ENCODE measurements at regions not wholly inside any gene's neighbourhood (a gene's known extent, or its start where the extent isn't known, plus 50 kb on each side); places are given as distances from the start of the nearest gene placed in this dataset.

DNA sequence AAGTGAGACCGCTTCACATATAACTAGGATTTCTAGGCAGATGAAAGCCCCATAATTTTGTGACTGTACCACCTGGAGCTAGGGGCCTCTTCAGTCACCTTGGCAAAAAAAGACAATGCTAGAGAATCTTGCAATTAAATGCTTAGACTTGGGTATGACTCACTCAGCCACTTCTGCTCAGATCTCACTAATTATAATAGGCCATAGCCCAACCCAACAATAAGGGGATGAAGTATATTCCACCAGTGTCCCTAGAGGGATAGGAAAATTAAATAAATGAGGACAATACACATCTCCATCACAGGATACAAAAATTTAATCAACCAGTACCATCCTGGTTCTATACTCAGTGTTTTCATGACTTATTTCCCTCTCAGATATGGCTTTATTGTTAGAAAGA lies 1079.9 kb upstream of the C9orf72 start:
- no peak for DNase-seq

DNA sequence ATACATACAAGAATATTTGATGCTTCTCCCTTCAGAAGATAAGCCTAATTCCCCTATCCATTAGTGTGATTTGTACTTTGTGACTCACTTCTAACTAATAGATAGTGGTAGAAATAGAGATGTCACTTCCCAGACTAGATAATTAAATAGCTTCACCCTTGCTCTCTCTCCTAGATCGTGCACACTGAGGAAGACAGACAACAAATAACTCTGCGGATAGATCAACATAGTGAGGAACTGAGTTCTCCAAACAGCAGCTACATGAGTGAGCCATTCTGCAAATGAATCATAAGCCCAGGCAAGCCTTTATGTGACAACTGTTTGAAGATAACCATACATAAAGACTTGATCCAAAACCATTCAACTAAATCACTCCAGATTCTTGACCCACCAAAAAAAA lies 1083.4 kb upstream of the C9orf72 start:
- no peak for DNase-seq

DNA sequence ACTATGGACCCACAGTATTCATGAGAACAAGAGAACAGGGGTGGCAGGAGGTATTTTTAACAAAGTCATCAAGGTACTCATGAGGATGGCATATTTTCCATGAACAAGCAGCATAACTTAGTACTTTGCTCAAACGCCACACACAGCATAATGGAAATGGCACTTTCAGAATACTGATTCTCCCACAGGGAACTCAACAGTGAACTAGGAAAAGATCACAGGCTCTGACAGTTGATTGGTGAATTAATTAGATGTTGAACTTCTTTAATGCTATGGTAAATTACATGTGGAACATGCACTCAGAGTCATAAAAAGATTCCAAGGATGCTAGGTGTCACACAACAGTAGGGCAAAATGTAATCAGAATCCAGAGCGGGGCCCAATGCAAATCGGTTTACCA lies 1088.6 kb upstream of the C9orf72 start:
- DNase-seq: no peak

DNA sequence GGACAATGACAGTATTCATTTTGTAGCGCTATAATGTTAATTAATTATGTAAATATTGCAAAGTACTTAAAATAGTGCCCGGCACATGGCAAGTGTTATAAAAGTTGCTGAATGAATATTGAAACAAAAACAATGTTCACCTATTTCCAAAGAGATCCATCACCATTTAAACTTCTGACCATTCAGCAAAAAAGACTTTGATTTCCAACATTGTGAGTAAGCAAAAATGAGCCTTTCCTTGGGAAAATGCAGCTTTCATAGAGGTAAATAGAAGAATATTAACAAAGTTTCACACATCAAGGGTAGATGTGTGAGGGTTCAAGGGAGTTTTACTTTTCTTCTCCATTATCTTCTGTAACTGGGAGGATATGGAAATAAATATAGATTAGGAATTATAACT lies 1089.4 kb upstream of the C9orf72 start:
- no peak for DNase-seq

DNA sequence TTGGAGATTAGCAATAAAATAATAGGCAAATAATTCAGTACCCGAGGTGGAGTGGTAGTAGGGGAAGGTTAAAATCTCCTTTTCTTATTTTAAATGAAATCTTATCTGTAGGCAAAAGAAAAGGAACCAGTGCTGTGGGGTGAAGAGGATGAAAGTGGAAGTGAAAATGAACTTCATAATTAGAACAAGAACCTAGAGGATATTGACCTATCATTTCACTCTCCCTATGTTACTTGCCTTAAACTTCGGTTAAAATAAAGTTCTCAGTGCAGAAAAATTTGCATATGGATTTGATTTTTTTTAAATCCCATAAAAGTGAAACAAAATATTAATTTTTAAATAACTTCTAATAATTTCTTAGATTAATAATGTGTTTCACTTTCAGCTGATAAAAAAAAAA lies 1094.9 kb upstream of the C9orf72 start:
- no peak for DNase-seq

DNA sequence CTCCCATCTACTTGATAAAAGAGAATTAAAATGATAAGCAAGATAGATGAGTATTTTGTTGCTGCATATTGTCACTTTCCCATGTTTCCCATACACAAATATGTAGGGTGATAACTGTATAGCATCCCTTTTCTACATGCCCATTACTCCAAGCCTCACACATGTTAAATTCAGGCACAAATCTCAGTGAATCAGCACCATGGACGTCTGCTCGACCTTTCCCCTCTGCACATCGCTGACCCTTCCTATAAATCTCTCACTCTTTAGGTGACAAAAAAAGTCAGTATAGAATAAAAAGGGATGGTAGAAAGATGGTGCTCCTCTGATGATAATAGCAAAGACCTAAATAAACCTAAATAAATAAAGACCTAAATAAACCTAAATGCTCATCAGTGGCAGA lies 1097.7 kb upstream of the C9orf72 start:
- DNase-seq: no peak

DNA sequence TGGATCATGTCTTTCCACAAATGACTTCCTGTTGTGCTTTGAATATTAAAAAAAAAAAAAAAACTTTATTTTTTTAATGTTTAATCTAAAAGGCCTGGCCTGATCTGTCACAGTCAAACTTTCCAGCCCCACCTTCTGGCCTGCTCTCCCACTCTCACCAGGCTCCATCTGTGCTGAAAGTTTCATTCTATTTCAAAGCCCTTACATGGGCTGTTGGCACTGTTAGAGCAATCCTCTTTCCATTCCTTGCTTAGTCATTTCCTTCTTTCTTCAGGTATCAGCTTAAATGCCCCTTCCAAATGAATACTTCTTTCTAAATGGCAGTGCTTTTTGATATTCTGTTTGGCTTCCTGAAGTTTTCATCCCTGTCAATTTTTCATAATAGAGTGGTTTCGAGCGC lies 1104.8 kb upstream of the C9orf72 start:
- no peak for DNase-seq

DNA sequence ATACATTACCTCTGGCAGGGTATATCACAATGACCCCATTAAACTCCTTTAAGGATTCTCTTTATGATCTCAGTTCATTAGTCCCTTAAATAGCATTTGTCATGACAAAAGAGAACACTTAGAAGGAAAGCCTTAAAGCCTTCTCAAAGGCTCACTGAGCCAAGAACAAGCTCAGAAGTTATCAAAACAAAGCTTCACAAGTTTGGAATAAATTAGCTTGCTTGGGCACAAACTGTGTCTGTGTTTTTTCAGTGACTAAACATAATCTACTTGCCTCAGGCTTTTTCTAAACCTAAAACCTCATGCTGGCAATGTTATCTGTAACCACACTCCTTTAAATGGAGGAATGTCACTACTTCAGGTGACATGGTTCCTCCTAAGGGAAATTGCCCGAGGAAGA lies 1114.9 kb upstream of the C9orf72 start:
- no peak for DNase-seq

DNA sequence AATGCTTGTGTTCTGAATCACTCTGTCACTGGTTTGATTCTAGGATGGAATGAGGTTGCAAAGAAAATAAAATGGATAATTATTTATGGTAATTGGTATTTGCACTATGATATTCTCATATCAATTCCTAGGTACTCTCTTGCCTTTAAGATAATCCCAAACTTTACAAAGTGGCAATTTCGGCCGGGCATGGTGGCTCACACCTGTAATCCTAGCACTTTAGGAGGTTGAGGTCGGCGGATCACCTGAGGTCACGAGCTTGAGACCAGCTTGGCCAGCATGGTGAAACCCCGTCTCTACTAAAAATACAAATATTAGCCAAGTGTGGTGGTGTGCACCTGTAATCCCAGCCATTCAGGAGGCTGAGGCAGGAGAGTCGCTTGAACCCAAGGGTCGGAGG lies 1118.7 kb upstream of the C9orf72 start:
- no peak for DNase-seq

DNA sequence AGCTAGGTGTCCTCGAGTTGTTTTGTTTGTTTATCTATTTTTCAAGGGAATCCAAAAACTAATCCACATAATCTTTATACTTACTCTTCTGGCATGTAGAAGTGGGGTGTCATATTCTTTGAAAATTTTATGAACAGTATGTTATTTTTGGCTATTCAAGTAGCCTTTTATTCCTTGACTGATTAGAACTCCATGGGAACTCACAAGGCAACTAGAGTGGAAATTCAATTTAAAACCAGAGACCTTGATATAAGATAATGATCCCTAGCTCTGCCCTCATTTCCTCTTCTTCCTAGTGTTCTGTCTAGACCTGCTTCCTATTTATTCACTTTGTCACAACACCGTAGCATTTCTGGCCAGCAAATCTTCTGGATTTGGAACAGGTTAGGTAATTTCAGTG lies 1123.7 kb upstream of the C9orf72 start:
- no peak for DNase-seq

DNA sequence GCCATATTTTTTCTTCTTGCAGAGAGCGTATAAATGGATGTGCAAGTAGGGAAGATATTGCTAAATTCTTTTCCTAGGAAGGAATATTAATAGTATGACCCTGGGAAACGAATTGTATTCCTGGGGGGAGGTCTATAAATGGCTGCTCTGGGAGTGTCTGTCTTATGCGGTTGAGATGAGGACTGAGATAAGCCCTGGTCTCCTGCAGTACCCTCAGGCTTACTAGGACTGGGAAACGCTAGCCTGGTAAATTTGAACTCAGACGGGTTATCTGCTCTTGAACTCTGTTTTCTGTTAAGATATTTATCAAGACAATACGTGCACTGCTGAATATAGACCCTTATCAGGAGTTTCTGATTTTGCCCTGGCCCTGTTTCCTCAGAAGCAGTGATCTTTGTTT lies 1126.4 kb upstream of the C9orf72 start:
- DNase-seq: no peak

DNA sequence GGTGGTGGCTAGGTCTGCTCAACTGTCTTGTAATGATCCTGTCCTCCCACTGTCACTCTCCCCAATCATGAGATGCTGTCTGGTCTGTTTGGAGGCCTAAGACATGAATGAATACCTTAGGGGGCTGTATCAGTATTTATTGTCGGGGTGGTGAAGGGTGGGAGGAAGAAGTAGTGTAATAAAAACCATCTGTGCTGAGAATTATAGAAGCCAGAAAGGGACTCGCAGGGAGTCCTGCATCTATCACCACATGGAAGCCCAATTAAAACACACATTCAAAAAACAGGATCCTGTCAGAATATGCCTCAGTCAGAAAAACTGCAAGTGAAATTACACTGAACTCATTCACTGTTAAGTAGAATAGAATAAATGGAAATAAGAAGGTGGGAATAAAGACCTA lies 1134.3 kb upstream of the C9orf72 start:
- no peak for DNase-seq

DNA sequence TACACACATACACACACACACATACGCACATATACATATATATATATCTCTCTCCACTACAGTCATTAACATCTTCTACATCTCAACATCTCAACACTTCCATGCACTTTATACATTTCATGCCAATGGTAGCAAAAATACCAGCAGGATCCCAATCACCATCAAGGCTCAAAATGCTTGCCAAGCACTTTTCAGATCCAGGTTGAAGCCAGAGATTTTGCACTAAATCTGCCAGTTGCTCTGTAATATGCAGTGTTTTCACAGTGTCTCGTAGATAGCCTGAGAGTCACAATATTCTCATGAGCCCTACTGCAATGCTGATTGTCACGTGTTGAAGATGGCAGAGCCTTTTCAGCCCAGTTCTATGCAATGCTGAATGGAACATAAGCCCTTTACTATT lies 1140.9 kb upstream of the C9orf72 start:
- no peak for DNase-seq

DNA sequence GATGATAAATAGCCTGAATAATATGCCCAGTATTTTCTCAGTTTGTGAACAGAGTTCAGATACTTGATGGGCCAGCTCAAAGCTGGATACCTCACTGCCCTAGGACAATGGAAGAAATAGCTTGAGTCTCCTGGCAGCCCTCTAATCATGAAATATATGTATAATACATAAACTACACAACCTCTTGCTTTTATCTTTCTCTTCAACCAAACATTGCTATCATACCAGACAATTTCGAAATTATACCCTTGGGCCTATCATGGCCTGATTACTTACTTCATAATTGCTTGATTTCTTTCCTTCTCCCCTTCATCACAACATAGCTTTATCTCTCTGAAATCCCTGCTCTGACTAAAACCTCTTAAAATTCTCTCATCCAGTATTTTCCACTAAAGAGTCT lies 1144.9 kb upstream of the C9orf72 start:
- no peak for DNase-seq

DNA sequence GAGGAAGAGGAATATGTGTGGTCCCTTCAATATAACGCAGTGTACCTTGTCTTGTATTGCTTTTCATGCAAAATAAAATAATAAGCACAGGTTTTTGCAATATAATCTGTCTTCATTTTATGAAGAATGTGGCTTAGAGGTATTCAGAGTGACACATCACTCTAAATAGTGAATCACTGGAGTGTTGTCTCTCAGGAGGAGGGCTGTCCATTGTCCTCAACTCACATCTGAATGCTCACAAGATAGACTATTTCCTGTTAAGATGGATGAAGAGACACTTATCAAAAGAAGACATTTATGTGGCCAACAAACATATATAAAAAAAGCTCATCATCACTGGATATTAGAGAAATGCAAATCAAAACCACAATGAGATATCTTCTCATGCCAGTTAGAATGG lies 1147.5 kb upstream of the C9orf72 start:
- no peak for DNase-seq

DNA sequence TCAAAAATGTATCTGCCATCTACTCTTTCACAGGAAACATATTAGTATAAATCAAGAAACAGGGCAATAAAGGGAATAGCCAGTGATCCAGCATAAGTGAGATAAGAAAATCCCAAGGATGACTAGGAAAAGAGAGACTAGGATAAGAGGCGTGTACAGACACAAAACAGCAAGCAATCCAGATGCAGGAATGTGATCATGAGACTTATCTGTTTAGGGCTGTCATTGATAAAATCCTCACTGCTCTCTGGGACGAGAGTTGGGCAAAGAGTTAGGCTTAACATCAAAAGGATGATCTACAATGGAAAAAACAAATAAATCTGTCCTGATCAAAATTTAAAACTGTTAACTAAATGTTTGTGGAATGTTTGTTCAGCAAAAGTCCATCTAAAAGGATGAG lies 1156.8 kb upstream of the C9orf72 start:
- DNase-seq: no peak

DNA sequence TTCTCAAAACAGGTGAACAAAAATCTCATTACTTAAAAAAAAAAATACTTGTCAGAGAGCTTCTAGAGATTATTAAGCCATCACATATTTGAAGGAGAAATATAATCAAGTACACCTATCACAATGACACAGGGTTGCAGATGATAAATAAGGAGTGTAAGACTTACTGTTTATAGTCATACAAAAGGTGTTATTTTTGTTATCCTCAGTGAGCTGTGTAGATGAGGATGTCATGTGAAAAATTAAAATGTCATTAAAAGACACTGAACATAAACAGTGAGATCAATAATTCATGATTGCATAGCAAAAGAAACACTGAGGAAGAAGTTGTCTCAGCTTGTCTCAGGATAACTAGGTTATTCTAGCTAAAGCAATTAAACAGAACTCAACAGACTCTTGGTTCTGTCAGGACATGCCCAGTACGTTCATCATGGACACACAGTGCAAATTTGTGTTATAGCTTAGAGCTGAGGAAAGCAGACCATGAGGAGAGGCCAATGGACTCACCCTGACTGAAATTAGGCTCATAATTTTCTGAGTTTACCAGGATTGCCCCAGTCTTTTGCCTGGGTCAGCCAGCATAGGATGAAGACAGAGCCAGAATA lies 1162.6 kb upstream of the C9orf72 start:
- no peak for DNase-seq

DNA sequence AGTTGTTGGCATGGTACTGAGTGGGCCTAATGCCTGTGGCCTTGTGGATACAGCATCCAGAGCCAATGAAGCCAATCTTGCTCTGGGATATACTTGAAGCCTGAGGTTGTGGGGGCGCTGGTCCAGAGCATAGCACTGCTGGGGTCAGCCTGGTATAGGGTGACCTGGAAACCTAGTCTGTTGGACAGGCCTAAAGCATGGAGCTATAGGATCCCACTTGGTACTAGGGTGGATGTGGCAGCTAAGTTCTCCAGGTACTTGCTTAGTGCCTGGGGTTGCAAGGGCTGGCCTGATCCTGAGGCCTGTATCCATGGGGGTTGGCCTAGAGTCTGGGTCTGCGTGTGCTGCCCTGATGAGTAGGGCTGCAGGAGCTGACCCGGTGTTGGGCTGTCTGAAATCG lies 1168.2 kb upstream of the C9orf72 start:
- no peak for DNase-seq

DNA sequence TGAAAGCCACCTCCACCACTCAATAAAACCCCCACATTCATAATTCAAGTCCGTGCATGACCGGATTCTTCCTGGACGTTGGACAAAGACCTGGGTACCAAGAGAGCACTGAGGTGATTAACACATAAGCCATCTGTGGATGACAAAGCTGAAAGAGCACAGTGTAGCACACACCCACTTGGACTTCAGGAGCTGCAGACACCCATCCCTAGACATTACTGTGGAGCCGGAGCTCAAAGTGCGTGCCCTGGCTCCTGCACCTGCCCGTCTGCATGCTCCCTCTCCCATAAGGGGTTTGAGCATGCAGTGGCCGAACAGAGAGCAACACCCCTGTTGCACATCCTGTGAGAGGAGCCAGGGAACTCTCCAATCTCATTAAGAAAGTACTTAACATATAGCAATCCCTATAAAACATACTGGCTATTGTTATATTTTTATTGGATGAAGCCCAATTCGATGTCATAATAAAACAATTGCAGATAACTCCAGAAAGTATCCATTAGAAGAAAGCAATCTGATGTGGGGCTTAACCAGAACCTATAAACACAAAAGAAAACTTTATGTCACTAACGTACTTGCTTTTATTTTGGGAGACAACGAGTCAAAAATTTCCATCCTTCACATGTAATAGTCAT lies 1174.2 kb upstream of the C9orf72 start:
- DNase-seq: no peak

DNA sequence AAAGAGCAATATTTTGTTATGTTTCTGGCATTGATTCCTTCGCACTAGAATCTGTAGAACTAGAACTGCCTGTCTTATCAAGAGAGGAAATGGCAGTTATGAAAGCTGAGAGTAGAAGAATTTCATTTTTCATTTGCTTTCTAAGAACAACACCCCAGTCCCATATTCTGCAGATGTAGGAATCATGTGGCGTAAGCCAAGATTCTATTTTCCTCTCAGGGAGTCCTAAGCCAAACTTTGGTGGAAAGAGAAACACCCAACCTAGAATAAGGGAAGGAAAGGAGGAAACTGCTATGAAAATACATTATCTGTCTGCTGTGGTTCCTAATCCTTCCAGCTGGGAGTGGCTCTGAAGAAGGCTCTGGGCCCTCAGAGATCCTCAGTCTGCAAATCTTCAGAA lies 1176.9 kb upstream of the C9orf72 start:
- DNase-seq: no peak

DNA sequence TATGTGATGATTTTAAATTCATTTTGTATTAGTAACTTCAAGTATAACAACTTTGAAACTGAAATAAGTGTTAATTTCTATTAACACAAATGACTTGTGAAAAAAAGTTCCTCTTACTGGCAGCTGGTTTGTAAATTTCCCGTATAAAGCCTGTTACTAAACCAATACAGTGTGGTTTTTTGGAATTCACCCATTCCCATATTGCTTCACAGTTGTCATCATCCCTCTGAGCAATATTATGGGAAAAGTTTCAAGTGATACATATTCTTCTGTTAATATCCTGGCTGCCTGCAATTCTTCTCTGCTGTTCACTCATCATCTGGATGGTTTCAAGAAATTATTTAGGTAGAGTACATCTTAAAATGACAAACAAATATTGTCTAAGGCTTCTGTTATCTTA lies 1185.1 kb upstream of the C9orf72 start:
- no peak for DNase-seq

DNA sequence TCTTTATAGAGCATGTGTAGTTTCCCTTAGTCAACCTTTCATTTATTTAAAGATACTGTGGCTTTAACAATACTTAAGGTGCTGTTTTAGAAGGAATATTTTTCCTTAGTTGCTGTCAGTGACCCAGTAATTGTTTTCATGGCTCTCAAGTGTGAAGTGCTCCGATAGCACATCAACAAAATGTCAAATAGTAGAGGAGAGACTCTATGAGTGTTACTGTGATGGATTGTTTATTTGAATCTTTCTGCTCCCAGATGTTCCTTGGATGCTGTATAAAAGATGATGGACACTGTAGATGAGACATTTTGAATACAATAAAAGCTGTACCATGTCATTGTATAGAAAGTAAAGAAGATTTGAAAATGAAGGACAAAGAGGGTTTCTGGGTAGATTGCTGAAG lies 1185.7 kb upstream of the C9orf72 start:
- DNase-seq: no peak

DNA sequence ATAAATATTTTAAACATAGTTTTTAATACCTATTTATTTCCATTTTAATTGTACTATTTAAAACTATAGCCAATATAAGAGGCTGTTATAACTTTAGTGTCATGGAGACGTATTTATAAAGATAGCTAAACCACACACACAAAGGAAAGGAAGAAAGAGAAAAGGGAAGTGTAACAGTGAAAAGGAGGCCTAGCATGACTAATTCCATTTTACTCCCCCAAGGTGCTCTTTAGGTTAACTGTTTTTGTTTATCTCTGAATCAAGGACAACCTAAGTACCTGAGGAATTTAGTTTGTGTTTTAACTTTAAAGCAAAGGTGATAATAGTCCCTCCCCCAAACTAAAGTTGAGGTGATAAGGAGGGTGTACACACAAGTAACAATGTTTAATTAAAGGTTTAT lies 1188.9 kb upstream of the C9orf72 start:
- no peak for DNase-seq

DNA sequence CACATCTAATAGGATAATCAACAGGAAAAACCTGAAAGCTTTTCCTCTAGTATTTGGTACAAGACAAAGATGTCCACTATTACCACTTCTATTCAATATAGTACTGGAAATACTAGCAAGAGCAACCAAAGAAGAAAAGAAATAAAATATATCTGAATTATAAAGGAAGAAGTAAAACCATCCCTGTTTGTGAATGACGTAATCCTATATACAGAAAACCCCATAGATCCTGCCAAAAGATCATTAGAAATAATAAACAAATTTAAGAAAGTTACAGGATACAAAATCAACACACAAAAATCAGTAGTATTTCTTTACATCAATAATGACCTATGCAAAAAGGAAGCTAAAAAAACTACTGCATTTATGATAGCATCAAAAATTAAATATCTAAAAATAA lies 1191.3 kb upstream of the C9orf72 start:
- DNase-seq: no peak

DNA sequence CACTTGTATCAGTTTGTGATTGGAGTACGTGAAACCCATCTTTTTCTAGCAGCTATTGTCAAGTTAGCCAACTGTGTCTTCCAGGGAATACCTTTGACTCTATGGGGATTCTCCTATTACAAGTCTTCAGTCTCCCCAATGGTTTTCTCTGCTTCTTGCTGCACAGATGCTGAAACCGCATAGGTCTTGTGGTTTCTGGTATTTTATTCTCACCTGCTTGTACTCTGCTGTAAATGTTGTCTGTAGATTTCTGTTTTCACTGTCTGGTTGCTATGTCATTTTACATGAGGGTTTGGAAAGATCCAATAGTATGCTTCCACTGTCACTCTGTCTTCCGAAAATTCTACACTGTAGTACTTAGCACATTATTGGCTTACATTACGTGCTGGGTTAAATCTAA lies 1196.9 kb upstream of the C9orf72 start:
- no peak for DNase-seq

DNA sequence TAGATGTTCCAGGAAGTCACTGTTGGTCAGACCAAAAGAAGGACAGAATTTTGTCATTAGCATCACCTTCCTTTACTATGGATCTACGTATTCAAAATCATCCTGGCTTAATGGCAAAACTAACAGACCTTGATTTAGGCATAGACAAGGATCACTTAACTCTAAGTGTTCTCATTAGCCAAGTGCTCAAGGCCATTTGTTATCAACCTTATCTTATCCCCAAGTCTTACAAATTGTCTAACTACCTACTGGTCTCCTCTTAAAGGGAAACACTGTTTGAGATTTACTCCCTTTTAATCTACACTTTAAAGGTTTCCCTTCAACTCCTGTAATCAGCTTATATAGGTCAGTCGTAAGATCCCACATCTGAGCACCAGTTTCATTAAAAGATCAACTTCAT lies 1197.5 kb upstream of the C9orf72 start:
- no peak for DNase-seq
